ENCODE measurements at regions not wholly inside any gene's neighbourhood (a gene's known extent, or its start where the extent isn't known, plus 50 kb on each side); places are given as distances from the start of the nearest gene placed in this dataset.

DNA sequence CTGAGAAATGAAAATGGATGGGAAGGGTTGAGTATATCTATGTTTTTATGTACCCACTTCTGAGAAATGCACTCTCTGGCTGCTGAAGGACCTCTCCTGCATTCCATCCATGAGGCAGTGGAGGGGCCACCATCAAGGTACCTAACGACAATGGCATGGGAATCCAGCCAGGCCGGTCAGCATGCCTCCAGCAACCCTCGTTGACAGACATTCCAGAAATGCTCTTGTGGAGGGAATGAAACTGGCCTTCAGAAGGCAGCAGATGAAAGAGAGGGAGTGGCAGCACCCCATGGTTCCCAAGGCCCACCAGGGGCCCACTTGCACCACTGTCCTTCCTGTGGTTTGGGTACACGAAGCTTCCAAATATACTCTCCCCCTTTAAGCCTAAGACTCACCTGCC is 269.0 kb downstream of the ARHGAP12 start:
- no peak for DNase-seq (ENCODE audit: low read depth)
- no peak overlapping the region for H3K4me3 ChIP-seq (ENCODE audit: low read depth, low read length)
- TF ChIP-seq CTCF (conservative IDR thresholded peaks at IDR 0.05; ENCODE audit: low read depth, low read length), result no peak

GRCh38 chr10:31657434-31657872 is 271.2 kb downstream of the ARHGAP12 start:
- DNase-seq (ENCODE audit: low read depth), result no peak
- no peak for TF ChIP-seq CTCF (conservative IDR thresholded peaks at IDR 0.05; ENCODE audit: low read depth, low read length)
- no peak overlapping the region for H3K4me3 ChIP-seq (ENCODE audit: low read depth, low read length)

GRCh38 chr10:31656851-31657433 is 271.7 kb downstream of the ARHGAP12 start:
- no peak for TF ChIP-seq CTCF (conservative IDR thresholded peaks at IDR 0.05; ENCODE audit: low read depth, low read length)
- no peak for DNase-seq (ENCODE audit: low read depth)
- no peak overlapping the region for H3K4me3 ChIP-seq (ENCODE audit: low read depth, low read length)

GRCh38 chr10:31652038-31652437 is 276.6 kb downstream of the ARHGAP12 start:
- no peak for TF ChIP-seq CTCF (conservative IDR thresholded peaks at IDR 0.05; ENCODE audit: low read depth, low read length)
- DNase-seq (ENCODE audit: low read depth), result no peak
- no peak overlapping the region for H3K4me3 ChIP-seq (ENCODE audit: low read depth, low read length)

GRCh38 chr10:31650010-31650409 is 278.6 kb downstream of the ARHGAP12 start:
- no peak overlapping the region for H3K4me3 ChIP-seq (ENCODE audit: low read depth, low read length)
- DNase-seq (ENCODE audit: low read depth), result no peak

GRCh38 chr10:31648966-31649365 is 279.7 kb downstream of the ARHGAP12 start:
- H3K4me3 ChIP-seq (ENCODE audit: low read depth, low read length), result no peak overlapping the region
- no peak for TF ChIP-seq CTCF (conservative IDR thresholded peaks at IDR 0.05; ENCODE audit: low read depth, low read length)
- no peak for DNase-seq (ENCODE audit: low read depth)

More at GRCh38 chr10:31650010-31650409, 278.6 kb downstream of the ARHGAP12 start:
- TF ChIP-seq CTCF (conservative IDR thresholded peaks at IDR 0.05; ENCODE audit: low read depth, low read length), result no peak

GRCh38 chr10:31647861-31648260 is 280.8 kb downstream of the ARHGAP12 start:
- TF ChIP-seq CTCF (conservative IDR thresholded peaks at IDR 0.05; ENCODE audit: low read depth, low read length), result no peak
- H3K4me3 ChIP-seq (ENCODE audit: low read depth, low read length), result no peak overlapping the region
- DNase-seq (ENCODE audit: low read depth), result no peak

Measured in epithelial cell of proximal tubule (primary cell).